ENCODE measurements at regions not wholly inside any gene's neighbourhood (a gene's known extent, or its start where the extent isn't known, plus 50 kb on each side); places are given as distances from the start of the nearest gene placed in this dataset.

GRCh38 chr13:72293206-72293605 is 426.2 kb upstream of the DACH1 start:
- Histone ChIP-seq H3K4me2 (ENCODE audit: control insufficient read depth, insufficient read depth) (no peak overlapping the region), H3K4me1 (ENCODE audit: control insufficient read depth, insufficient read depth, low read length) (no peaks in the 10 kb centered on the region), H3K4me3 (no peak overlapping the region), H3K79me2 (ENCODE audit: control insufficient read depth, insufficient read depth, low read length) (no peaks in the 10 kb centered on the region), H3K9ac (ENCODE audit: control insufficient read depth, insufficient read depth, low read length) (no peak overlapping the region), H3K9me3 (replicated peaks; ENCODE audit: control insufficient read depth, insufficient read depth, low read length) (no peaks in the 10 kb centered on the region), H2AFZ (ENCODE audit: control insufficient read depth, low read depth, low read length) (no peak overlapping the region), H3K27me3 (replicated peaks in 1 of 2; ENCODE audit: control insufficient read depth in 2 of 2, insufficient read depth in 2 of 2, low read length in 1 of 2) (no peaks in the 10 kb centered on the region), H3K36me3 (ENCODE audit: control insufficient read depth in 2 of 2, insufficient read depth in 2 of 2, low read length in 1 of 2) (no peaks in the 10 kb centered on the region), H4K20me1 (ENCODE audit: control insufficient read depth, insufficient read depth) (no peaks in the 10 kb centered on the region), H3K27ac (ENCODE audit: control insufficient read depth, insufficient read depth) (no peak overlapping the region)
- intact Hi-C loops (cut with micrococcal nuclease; ENCODE audit: unreplicated experiment) (no loop called here), in situ Hi-C loops (cut with MboI) (no loop called here)
- FAIRE-seq (no peak), DNase-seq (ENCODE audit: low read depth, low spot score) (no peak), ATAC-seq (no peak)
- CTCF ChIA-PET = interaction anchor here (0.5 to 0.7 kb wide), 2 partner anchors 11 to 313 kb away, joined by 3 read pairs; no protein-coding TSS in a partner anchor
- POLR2A ChIA-PET = no interaction called here
- TF ChIP-seq KLF5 (IDR thresholded peaks at IDR 0.05; ENCODE audit: partially characterized antibody) (no peak), MYB (IDR thresholded peaks at IDR 0.05; ENCODE audit: borderline replicate concordance, low read depth, low read length) (no peak), SUZ12 (IDR thresholded peaks at IDR 0.05; ENCODE audit: unreplicated experiment) (no peak), SPI1 (IDR thresholded peaks at IDR 0.05; ENCODE audit: borderline replicate concordance, insufficient read depth, low read depth, low read length) (no peak), NR2C1 (IDR thresholded peaks at IDR 0.05) (no peak), TAF1 (IDR thresholded peaks at IDR 0.05; ENCODE audit: borderline replicate concordance, low read depth, low read length) (no peak), CREB1 (IDR thresholded peaks at IDR 0.05; ENCODE audit: low read depth) (no peak), RAD21 (IDR thresholded peaks at IDR 0.05; ENCODE audit: insufficient read depth, low read depth, low read length) (no peak), BCL11A (IDR thresholded peaks at IDR 0.05; ENCODE audit: low read depth, low read length) (no peak), RAD51 (IDR thresholded peaks at IDR 0.05) (no peak), HDAC6 (IDR thresholded peaks at IDR 0.05; ENCODE audit: unreplicated experiment) (no peak), NR2F1 (conservative IDR thresholded peaks at IDR 0.05) (no peak), KAT2A (conservative IDR thresholded peaks at IDR 0.05; ENCODE audit: control insufficient read depth, low read depth, low read length) (no peak), WRNIP1 (IDR thresholded peaks at IDR 0.05; ENCODE audit: borderline replicate concordance, low read depth, low read length) (no peak), ELK1 (IDR thresholded peaks at IDR 0.05; ENCODE audit: low read depth, low read length) (no peak), ZNF384 (IDR thresholded peaks at IDR 0.05; ENCODE audit: borderline replicate concordance, low read depth, low read length) (no peak), CREM (IDR thresholded peaks at IDR 0.05; ENCODE audit: low read depth) (no peak), NKRF (conservative IDR thresholded peaks at IDR 0.05) (no peak), REST (IDR thresholded peaks at IDR 0.05; ENCODE audit: low read depth, low read length) (no peak)
- RAD21 ChIA-PET (ENCODE audit: unreplicated experiment) = no interaction called here
- WGBS (ENCODE audit: insufficient coverage, insufficient replicate concordance, low lambda C conversion rate, missing lambda C conversion rate) = 90% methylated on average over 1 of the region's 1 CpG
- SMC1A ChIA-PET (ENCODE audit: uncharacterized antibody, unreplicated experiment) = no interaction called here
- BruUV-seq (replicated peaks) = no TSS peak
